ENCODE measurements at regions not wholly inside any gene's neighbourhood (a gene's known extent, or its start where the extent isn't known, plus 50 kb on each side); places are given as distances from the start of the nearest gene placed in this dataset.
A peak's percentile ranks its signal among the peaks of the same experiment; 100 is the strongest.

- no peak for DNase-seq
Observed at GRCh38 chr2:198387677-198388076, 583.3 kb downstream of the PLCL1 start.

- DNase-seq, result no peak
Observed at GRCh38 chr2:198385856-198386255, 581.5 kb downstream of the PLCL1 start.

- DNase-seq, result no peak
Observed at GRCh38 chr2:198385326-198385725, 580.9 kb downstream of the PLCL1 start.

GRCh38 chr2:198383392-198383791, 579.0 kb downstream of the PLCL1 start:
- DNase-seq, result no peak

GRCh38 chr2:198382811-198383210, 578.4 kb downstream of the PLCL1 start:
- DNase-seq, result no peak

GRCh38 chr2:198376677-198377076, 572.3 kb downstream of the PLCL1 start:
- DNase-seq, result no peak

- no peak for DNase-seq
Observed at GRCh38 chr2:198375083-198375410, 570.7 kb downstream of the PLCL1 start.

- DNase-seq, result peak; percentile 2
Observed at GRCh38 chr2:198374375-198375082, 570.1 kb downstream of the PLCL1 start.

- peak; percentile 2 for DNase-seq
Observed at GRCh38 chr2:198371921-198372543, 567.6 kb downstream of the PLCL1 start.

- no peak for DNase-seq
Observed at GRCh38 chr2:198371329-198371728, 566.9 kb downstream of the PLCL1 start.

- no peak for DNase-seq
Observed at GRCh38 chr2:198368089-198368488, 563.7 kb downstream of the PLCL1 start.

- no peak for DNase-seq
Observed at GRCh38 chr2:198362740-198363139, 558.3 kb downstream of the PLCL1 start.

GRCh38 chr2:198359308-198359707, 554.9 kb downstream of the PLCL1 start:
- DNase-seq, result no peak

- DNase-seq, result no peak
Observed at GRCh38 chr2:198356157-198356556, 551.8 kb downstream of the PLCL1 start.

- no peak for DNase-seq
Observed at GRCh38 chr2:198351647-198352046, 547.3 kb downstream of the PLCL1 start.

GRCh38 chr2:198347946-198348345, 543.6 kb downstream of the PLCL1 start:
- no peak for DNase-seq

- no peak for DNase-seq
Observed at GRCh38 chr2:198347349-198347748, 543.0 kb downstream of the PLCL1 start.

- DNase-seq, result no peak
Observed at GRCh38 chr2:198343471-198343870, 539.1 kb downstream of the PLCL1 start.

- DNase-seq, result no peak
Observed at GRCh38 chr2:198340846-198341245, 536.5 kb downstream of the PLCL1 start.

GRCh38 chr2:198339116-198339515, 534.7 kb downstream of the PLCL1 start:
- DNase-seq, result no peak

- DNase-seq, result no peak
Observed at GRCh38 chr2:198337368-198337767, 533.0 kb downstream of the PLCL1 start.

- no peak for DNase-seq
Observed at GRCh38 chr2:198328454-198328853, 524.1 kb downstream of the PLCL1 start.

- no peak for DNase-seq
Observed at GRCh38 chr2:198327526-198327925, 523.1 kb downstream of the PLCL1 start.

- DNase-seq, result peak; percentile 36
Observed at GRCh38 chr2:198326431-198326830, 522.0 kb downstream of the PLCL1 start.

- no peak for DNase-seq
Observed at GRCh38 chr2:198325359-198325758, 521.0 kb downstream of the PLCL1 start.
